ENCODE measurements at regions not wholly inside any gene's neighbourhood (a gene's known extent, or its start where the extent isn't known, plus 50 kb on each side); places are given as distances from the start of the nearest gene placed in this dataset.

GRCh38 chr1:189185097-189185496 is 1292.6 kb downstream of the BRINP3 start:
- TF ChIP-seq CTCF (conservative IDR thresholded peaks at IDR 0.05; ENCODE audit: low read length), result no peak
- no peak for TF ChIP-seq EZH2phosphoT487 (IDR thresholded peaks at IDR 0.05; ENCODE audit: borderline replicate concordance, low read depth, low read length)

All from OCI-LY7 (cell line).